ENCODE measurements at regions not wholly inside any gene's neighbourhood (a gene's known extent, or its start where the extent isn't known, plus 50 kb on each side); places are given as distances from the start of the nearest gene placed in this dataset.

- Mint-ChIP-seq H3K27ac (no peak overlapping the region), H3K4me3 (no peak overlapping the region), H3K4me1 (no peaks in the 10 kb centered on the region), H3K9me3 (peaks cover 0 to 6% (median 0%) of the 10 kb centered on the region in 7 donors), H3K36me3 (no peaks in the 10 kb centered on the region), H3K27me3 (ENCODE audit: low read depth in 3 of 3) (peaks cover 0 to 2% (median 0%) of the 10 kb centered on the region in 3 donors)
- Histone ChIP-seq H3K27me3 (ENCODE audit: control insufficient read depth in 2 of 2, insufficient read depth in 2 of 2, low read length in 2 of 2) (no peaks in the 10 kb centered on the region), H3K9me3 (replicated peaks in 1 of 2; ENCODE audit: control insufficient read depth in 1 of 2, insufficient read depth in 1 of 2, low read length in 2 of 2) (no peaks in the 10 kb centered on the region), H3K9ac (ENCODE audit: insufficient read depth, low read length, poor library complexity, severe bottlenecking) (no peak overlapping the region), H3K79me2 (ENCODE audit: insufficient read depth, low read length) (no peaks in the 10 kb centered on the region), H3K36me3 (replicated peaks in 1 of 2; ENCODE audit: control insufficient read depth in 1 of 2, insufficient read depth in 2 of 2, low read length in 2 of 2) (no peaks in the 10 kb centered on the region), H3K4me3 (replicated peaks in 1 of 3; ENCODE audit: low read depth in 2 of 3, low read length in 3 of 3) (no peak overlapping the region), H3K4me1 (ENCODE audit: control insufficient read depth in 1 of 2, insufficient read depth in 2 of 2, low read length in 2 of 2) (no peaks in the 10 kb centered on the region), H3K27ac (ENCODE audit: low read depth in 1 of 2, low read length in 2 of 2) (no peak overlapping the region), H4K20me1 (ENCODE audit: insufficient read depth, low read length) (no peaks in the 10 kb centered on the region), H3K4me2 (replicated peaks; ENCODE audit: extremely low read depth, low read length, poor library complexity, severe bottlenecking) (no peak overlapping the region), H2AFZ (ENCODE audit: insufficient read depth, low read depth, low read length, poor library complexity, severe bottlenecking) (no peak overlapping the region)
- no peak for TF ChIP-seq CTCF (IDR thresholded peaks at IDR 0.05)
- no peak for DNase-seq
- no CpG with 5 or more reads among the region's 1 CpG for WGBS (ENCODE audit: insufficient coverage)
- intact Hi-C loops (cut with micrococcal nuclease), result no loop called here
These were observed 359.4 kb downstream of the MZT1 start for GRCh38 chr13:72368031-72368430.

- H3K36me3 ChIP-seq (replicated peaks in 1 of 2; ENCODE audit: control insufficient read depth in 1 of 2, insufficient read depth in 2 of 2, low read length in 2 of 2), result no peaks in the 10 kb centered on the region
- no peak for TF ChIP-seq CTCF (IDR thresholded peaks at IDR 0.05)
- Mint-ChIP-seq H3K36me3 (no peaks in the 10 kb centered on the region), H3K4me1 (no peaks in the 10 kb centered on the region), H3K4me3 (no peak overlapping the region), H3K27ac (no peak overlapping the region), H3K9me3 (peaks cover 0 to 10% (median 5%) of the 10 kb centered on the region in 7 donors), H3K27me3 (ENCODE audit: low read depth in 3 of 3) (no peaks in the 10 kb centered on the region)
- H3K4me2 ChIP-seq (replicated peaks; ENCODE audit: extremely low read depth, low read length, poor library complexity, severe bottlenecking), result no peak overlapping the region
- DNase-seq, result no peak
- H3K9ac ChIP-seq (ENCODE audit: insufficient read depth, low read length, poor library complexity, severe bottlenecking), result no peak overlapping the region
- H3K27me3 ChIP-seq (ENCODE audit: control insufficient read depth in 2 of 2, insufficient read depth in 2 of 2, low read length in 2 of 2), result no peaks in the 10 kb centered on the region
- no peaks in the 10 kb centered on the region for H4K20me1 ChIP-seq (ENCODE audit: insufficient read depth, low read length)
- intact Hi-C loops (cut with micrococcal nuclease), result no loop called here
- no CpG with 5 or more reads among the region's 5 CpGs for WGBS (ENCODE audit: insufficient coverage)
- H3K4me1 ChIP-seq (ENCODE audit: control insufficient read depth in 1 of 2, insufficient read depth in 2 of 2, low read length in 2 of 2), result no peaks in the 10 kb centered on the region
- H2AFZ ChIP-seq (ENCODE audit: insufficient read depth, low read depth, low read length, poor library complexity, severe bottlenecking), result no peak overlapping the region
- no peak overlapping the region for H3K27ac ChIP-seq (ENCODE audit: low read depth in 1 of 2, low read length in 2 of 2)
- peaks cover 0 to 9% of the 10 kb centered on the region in 2 donors for H3K9me3 ChIP-seq (replicated peaks in 1 of 2; ENCODE audit: control insufficient read depth in 1 of 2, insufficient read depth in 1 of 2, low read length in 2 of 2)
- no peak overlapping the region for H3K4me3 ChIP-seq (replicated peaks in 1 of 3; ENCODE audit: low read depth in 2 of 3, low read length in 3 of 3)
- no peaks in the 10 kb centered on the region for H3K79me2 ChIP-seq (ENCODE audit: insufficient read depth, low read length)
These were observed 380.7 kb downstream of the MZT1 start for GRCh38 chr13:72346716-72347115.

Measured in CD14-positive monocyte (primary cell).